ENCODE measurements at regions not wholly inside any gene's neighbourhood (a gene's known extent, or its start where the extent isn't known, plus 50 kb on each side); places are given as distances from the start of the nearest gene placed in this dataset.

DNA sequence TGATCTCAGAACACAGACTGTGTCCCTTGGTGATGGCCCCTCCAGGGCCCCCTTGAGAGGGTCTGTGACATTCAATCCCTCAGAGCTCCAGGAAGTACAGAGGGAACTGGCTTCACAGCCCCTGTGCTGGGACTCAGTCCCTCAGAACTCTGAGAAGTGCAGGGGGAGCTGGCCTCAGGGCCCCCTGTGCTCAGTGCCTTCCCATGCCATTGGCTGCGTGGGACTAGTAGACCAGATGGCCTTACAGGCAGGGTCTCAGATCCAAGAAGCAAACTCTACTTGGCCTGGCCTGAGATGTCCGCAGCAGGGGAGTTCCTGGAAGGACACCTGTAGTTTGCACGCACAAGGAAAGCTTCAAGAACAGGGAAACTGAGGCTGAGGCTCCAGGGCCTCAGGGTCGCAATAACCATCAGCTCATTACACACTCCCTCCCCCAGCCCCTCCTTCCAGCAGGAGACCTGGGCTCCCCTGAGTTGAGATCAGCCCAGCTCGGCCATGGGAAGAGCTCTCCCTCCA is 138.4 kb downstream of the BRD1 start:
- H3K36me3 ChIP-seq = no peaks in the 10 kb centered on the region
- intact Hi-C loops (cut with DNase I; ENCODE audit: low total_unique reads) = no loop called here
- no peak for TF ChIP-seq POLR2AphosphoS5 (IDR thresholded peaks at IDR 0.05)
- TF ChIP-seq, protein P1, sequence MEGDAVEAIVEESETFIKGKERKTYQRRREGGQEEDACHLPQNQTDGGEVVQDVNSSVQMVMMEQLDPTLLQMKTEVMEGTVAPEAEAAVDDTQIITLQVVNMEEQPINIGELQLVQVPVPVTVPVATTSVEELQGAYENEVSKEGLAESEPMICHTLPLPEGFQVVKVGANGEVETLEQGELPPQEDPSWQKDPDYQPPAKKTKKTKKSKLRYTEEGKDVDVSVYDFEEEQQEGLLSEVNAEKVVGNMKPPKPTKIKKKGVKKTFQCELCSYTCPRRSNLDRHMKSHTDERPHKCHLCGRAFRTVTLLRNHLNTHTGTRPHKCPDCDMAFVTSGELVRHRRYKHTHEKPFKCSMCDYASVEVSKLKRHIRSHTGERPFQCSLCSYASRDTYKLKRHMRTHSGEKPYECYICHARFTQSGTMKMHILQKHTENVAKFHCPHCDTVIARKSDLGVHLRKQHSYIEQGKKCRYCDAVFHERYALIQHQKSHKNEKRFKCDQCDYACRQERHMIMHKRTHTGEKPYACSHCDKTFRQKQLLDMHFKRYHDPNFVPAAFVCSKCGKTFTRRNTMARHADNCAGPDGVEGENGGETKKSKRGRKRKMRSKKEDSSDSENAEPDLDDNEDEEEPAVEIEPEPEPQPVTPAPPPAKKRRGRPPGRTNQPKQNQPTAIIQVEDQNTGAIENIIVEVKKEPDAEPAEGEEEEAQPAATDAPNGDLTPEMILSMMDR (IDR thresholded peaks at IDR 0.05) = no peak
- no peak for TF ChIP-seq EP300 (IDR thresholded peaks at IDR 0.05)
- no peak for TF ChIP-seq POLR2A (IDR thresholded peaks at IDR 0.05)
- WGBS, 5 donors = 75 to 90% (median 84%) methylated on average over 5 of the region's 5 CpGs
- H3K27me3 ChIP-seq = peaks cover 0 to 70% (median 20%) of the 10 kb centered on the region in 3 donors
- no peak for DNase-seq
- no peak overlapping the region for H3K27ac ChIP-seq
- no peak overlapping the region for H3K4me3 ChIP-seq
- no peaks in the 10 kb centered on the region for H3K4me1 ChIP-seq
- H3K9me3 ChIP-seq = peaks cover 0 to 12% (median 9%) of the 10 kb centered on the region in 4 donors

DNA sequence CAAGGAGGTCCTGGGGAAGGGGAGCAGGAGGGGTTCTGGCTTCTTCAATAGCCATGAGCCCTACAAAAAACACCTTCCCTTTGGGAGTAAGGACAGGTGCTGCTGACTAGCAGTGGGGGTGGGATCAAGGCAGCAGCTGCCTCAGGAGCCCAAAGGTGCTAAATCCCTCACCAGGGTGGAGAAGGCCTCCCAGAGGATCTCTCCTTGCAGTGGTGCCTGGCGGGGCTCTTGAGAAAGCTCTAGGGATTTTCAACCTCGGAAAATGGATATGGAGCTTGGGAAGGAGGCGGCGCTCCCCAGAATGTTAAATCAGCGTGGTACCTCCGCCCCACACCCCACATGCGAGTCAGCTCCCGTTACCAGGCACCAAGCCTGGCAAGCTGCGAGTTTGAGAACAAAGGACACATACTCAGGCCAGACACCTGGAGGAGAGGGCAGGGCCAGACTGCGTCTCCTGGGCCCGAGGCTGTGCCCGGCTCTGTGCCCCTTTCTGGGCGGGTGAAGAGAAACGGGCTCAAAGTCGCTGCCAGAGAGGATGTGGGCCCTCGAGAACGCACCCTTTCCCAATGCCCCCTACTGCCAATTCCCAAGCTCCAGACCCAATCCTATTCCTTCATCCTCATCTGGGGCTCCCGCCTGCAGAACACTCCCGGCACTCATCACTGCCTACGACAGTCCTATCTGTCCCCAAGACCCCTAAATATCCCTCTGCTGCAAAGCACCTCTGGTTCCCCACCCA is 139.0 kb downstream of the BRD1 start:
- no peak for TF ChIP-seq EP300 (IDR thresholded peaks at IDR 0.05)
- TF ChIP-seq, protein P1 (IDR thresholded peaks at IDR 0.05) = no peak
- TF ChIP-seq POLR2A (IDR thresholded peaks at IDR 0.05) = no peak
- no peak for TF ChIP-seq POLR2AphosphoS5 (IDR thresholded peaks at IDR 0.05)
- no peak for DNase-seq
- 69 to 84% (median 77%) methylated on average over 16 to 20 of the region's 20 CpGs for WGBS, 5 donors
- Histone ChIP-seq H3K36me3 (no peaks in the 10 kb centered on the region), H3K27ac (no peak overlapping the region), H3K4me3 (no peak overlapping the region), H3K4me1 (no peaks in the 10 kb centered on the region), H3K27me3 (peaks cover 0 to 64% (median 20%) of the 10 kb centered on the region in 3 donors), H3K9me3 (peaks cover 0 to 12% (median 9%) of the 10 kb centered on the region in 4 donors)
- intact Hi-C loops (cut with DNase I; ENCODE audit: low total_unique reads) = no loop called here

DNA sequence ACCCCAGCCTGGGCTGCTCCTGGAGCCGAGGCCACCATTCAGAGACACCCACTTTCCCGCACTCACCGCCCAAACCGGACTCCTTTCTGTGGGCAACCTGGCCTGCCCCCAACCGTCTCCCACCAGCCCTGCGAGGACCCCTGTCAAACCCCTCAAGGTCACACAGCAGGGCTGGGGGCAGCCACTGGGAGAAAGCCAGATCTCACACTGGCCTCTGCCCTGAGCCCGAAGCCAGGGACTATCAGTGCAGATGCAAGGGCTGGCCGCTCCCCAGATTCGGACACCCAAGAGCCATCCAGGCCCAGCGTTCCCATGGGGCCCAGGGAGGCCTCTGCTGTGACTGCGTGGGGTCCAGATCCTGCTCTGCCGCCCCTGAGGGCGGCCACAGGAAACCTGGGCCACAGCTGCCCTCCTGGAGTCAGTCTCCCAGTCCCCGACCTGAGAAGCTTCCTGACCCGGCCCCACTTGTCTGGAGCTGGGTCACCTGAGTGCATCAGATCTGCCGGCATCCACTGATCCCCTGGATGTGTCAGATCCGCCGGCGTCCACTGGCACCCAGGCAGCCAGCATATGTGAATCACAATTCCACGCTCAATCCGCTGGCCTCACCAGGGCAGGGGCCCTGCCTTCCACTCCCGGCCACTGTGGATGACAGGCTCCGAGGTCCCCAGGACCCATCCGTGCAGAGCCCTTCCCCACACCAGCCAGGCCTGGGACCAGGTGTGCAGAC is 139.7 kb downstream of the BRD1 start:
- no peak for DNase-seq
- H3K9me3 ChIP-seq = peaks cover 0 to 12% (median 9%) of the 10 kb centered on the region in 4 donors
- no peak overlapping the region for H3K27ac ChIP-seq
- no peak overlapping the region for H3K4me3 ChIP-seq
- TF ChIP-seq POLR2A (IDR thresholded peaks at IDR 0.05) = no peak
- TF ChIP-seq EP300 (IDR thresholded peaks at IDR 0.05) = no peak
- no peak for TF ChIP-seq POLR2AphosphoS5 (IDR thresholded peaks at IDR 0.05)
- TF ChIP-seq, protein P1 (IDR thresholded peaks at IDR 0.05) = no peak
- H3K27me3 ChIP-seq = peaks cover 0 to 57% (median 20%) of the 10 kb centered on the region in 3 donors
- no peaks in the 10 kb centered on the region for H3K36me3 ChIP-seq
- intact Hi-C loops (cut with DNase I; ENCODE audit: low total_unique reads) = no loop called here
- H3K4me1 ChIP-seq = no peaks in the 10 kb centered on the region
- WGBS, 5 donors = 80 to 83% (median 82%) methylated on average over 13 to 24 of the region's 24 CpGs

DNA sequence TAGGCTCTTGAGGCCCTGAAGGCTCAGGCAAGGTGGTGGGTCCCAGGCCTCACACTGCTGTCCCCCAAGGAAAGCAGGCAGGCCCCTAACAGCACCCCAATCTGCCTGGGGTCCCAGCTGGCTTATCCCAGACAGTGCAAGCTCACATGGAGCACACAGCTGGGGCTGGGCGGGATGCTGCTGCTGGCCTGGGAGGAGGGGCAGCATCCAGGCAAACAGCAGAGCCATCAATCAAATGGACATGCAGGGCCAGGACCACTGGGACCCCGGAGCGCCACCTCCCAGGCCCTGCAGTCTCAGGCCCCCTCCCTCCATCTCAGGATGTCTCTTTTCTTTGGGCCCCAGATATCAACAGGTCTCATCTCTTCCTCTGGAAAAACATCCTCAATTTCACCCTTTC is 140.3 kb downstream of the BRD1 start:
- Histone ChIP-seq H3K27ac (no peak overlapping the region), H3K4me1 (no peaks in the 10 kb centered on the region), H3K27me3 (peaks cover 0 to 52% (median 20%) of the 10 kb centered on the region in 3 donors), H3K4me3 (no peak overlapping the region), H3K9me3 (peaks cover 0 to 12% (median 9%) of the 10 kb centered on the region in 4 donors), H3K36me3 (no peaks in the 10 kb centered on the region)
- 23 to 58% (median 46%) methylated on average over 2 to 3 of the region's 3 CpGs for WGBS, 5 donors
- intact Hi-C loops (cut with DNase I; ENCODE audit: low total_unique reads) = no loop called here
- no peak for DNase-seq
- TF ChIP-seq, protein P1 (IDR thresholded peaks at IDR 0.05) = no peak
- no peak for TF ChIP-seq POLR2AphosphoS5 (IDR thresholded peaks at IDR 0.05)
- TF ChIP-seq POLR2A (IDR thresholded peaks at IDR 0.05) = no peak
- TF ChIP-seq EP300 (IDR thresholded peaks at IDR 0.05) = no peak
